ENCODE measurements at regions not wholly inside any gene's neighbourhood (a gene's known extent, or its start where the extent isn't known, plus 50 kb on each side); places are given as distances from the start of the nearest gene placed in this dataset.

GRCh38 chr13:55572408-55572807 is 1568.3 kb upstream of the PRR20A start:
- Histone ChIP-seq H3K36me3 (ENCODE audit: control insufficient read depth, insufficient read depth, low read length) (no peaks in the 10 kb centered on the region), H3K4me3 (replicated peaks in 1 of 4; ENCODE audit: control extremely low read depth in 1 of 4, insufficient read depth in 1 of 4, low read depth in 3 of 4, low read length in 4 of 4) (no peak overlapping the region), H3K79me2 (ENCODE audit: control insufficient read depth, insufficient read depth, low read length) (no peaks in the 10 kb centered on the region), H4K20me1 (ENCODE audit: control insufficient read depth, extremely low read depth, insufficient read depth, low read length) (no peaks in the 10 kb centered on the region), H3K4me2 (ENCODE audit: extremely low read depth, insufficient read depth, low read length) (no peak overlapping the region), H3K9ac (ENCODE audit: insufficient read depth, low read length) (no peak overlapping the region), H3K27ac (ENCODE audit: insufficient read depth, low read length) (no peak overlapping the region), H3K27me3 (ENCODE audit: control insufficient read depth, insufficient read depth, low read length) (no peaks in the 10 kb centered on the region), H3K9me3 (ENCODE audit: control insufficient read depth, insufficient read depth, low read depth, low read length) (no peaks in the 10 kb centered on the region), H2AFZ (ENCODE audit: low read length) (no peak overlapping the region), H3K4me1 (ENCODE audit: control insufficient read depth, extremely low read depth, insufficient read depth, low read length) (no peaks in the 10 kb centered on the region)
- TF ChIP-seq EZH2 (IDR thresholded peaks at IDR 0.05; ENCODE audit: low read length, missing control alignments): no peak
- TF ChIP-seq CTCF (conservative IDR thresholded peaks at IDR 0.05 in 1 of 2, IDR thresholded peaks at IDR 0.05 in 1 of 2; ENCODE audit: low read depth in 1 of 2, low read length in 2 of 2): no peak
- DNase-seq (ENCODE audit: low read depth in 2 of 2): no peak

- no peak for TF ChIP-seq CTCF (conservative IDR thresholded peaks at IDR 0.05 in 1 of 2, IDR thresholded peaks at IDR 0.05 in 1 of 2; ENCODE audit: low read depth in 1 of 2, low read length in 2 of 2)
- no peak for TF ChIP-seq EZH2 (IDR thresholded peaks at IDR 0.05; ENCODE audit: low read length, missing control alignments)
- Histone ChIP-seq H3K27me3 (ENCODE audit: control insufficient read depth, insufficient read depth, low read length) (no peaks in the 10 kb centered on the region), H3K4me1 (ENCODE audit: control insufficient read depth, extremely low read depth, insufficient read depth, low read length) (no peaks in the 10 kb centered on the region), H3K4me2 (ENCODE audit: extremely low read depth, insufficient read depth, low read length) (no peak overlapping the region), H3K9ac (ENCODE audit: insufficient read depth, low read length) (no peak overlapping the region), H3K79me2 (ENCODE audit: control insufficient read depth, insufficient read depth, low read length) (no peaks in the 10 kb centered on the region), H2AFZ (ENCODE audit: low read length) (no peak overlapping the region), H3K4me3 (replicated peaks in 1 of 4; ENCODE audit: control extremely low read depth in 1 of 4, insufficient read depth in 1 of 4, low read depth in 3 of 4, low read length in 4 of 4) (no peak overlapping the region), H3K27ac (ENCODE audit: insufficient read depth, low read length) (no peak overlapping the region), H4K20me1 (ENCODE audit: control insufficient read depth, extremely low read depth, insufficient read depth, low read length) (no peaks in the 10 kb centered on the region), H3K36me3 (ENCODE audit: control insufficient read depth, insufficient read depth, low read length) (no peaks in the 10 kb centered on the region), H3K9me3 (ENCODE audit: control insufficient read depth, insufficient read depth, low read depth, low read length) (no peaks in the 10 kb centered on the region)
- DNase-seq (ENCODE audit: low read depth in 2 of 2): no peak
Measured at GRCh38 chr13:55572862-55573261, 1567.9 kb upstream of the PRR20A start.

- Histone ChIP-seq H3K9ac (ENCODE audit: insufficient read depth, low read length) (no peak overlapping the region), H2AFZ (ENCODE audit: low read length) (no peak overlapping the region), H3K27ac (ENCODE audit: insufficient read depth, low read length) (no peak overlapping the region), H3K4me3 (replicated peaks in 1 of 4; ENCODE audit: control extremely low read depth in 1 of 4, insufficient read depth in 1 of 4, low read depth in 3 of 4, low read length in 4 of 4) (no peak overlapping the region), H3K36me3 (ENCODE audit: control insufficient read depth, insufficient read depth, low read length) (no peaks in the 10 kb centered on the region), H4K20me1 (ENCODE audit: control insufficient read depth, extremely low read depth, insufficient read depth, low read length) (no peaks in the 10 kb centered on the region), H3K79me2 (ENCODE audit: control insufficient read depth, insufficient read depth, low read length) (no peaks in the 10 kb centered on the region), H3K4me1 (ENCODE audit: control insufficient read depth, extremely low read depth, insufficient read depth, low read length) (no peaks in the 10 kb centered on the region), H3K4me2 (ENCODE audit: extremely low read depth, insufficient read depth, low read length) (no peak overlapping the region), H3K9me3 (ENCODE audit: control insufficient read depth, insufficient read depth, low read depth, low read length) (no peaks in the 10 kb centered on the region), H3K27me3 (ENCODE audit: control insufficient read depth, insufficient read depth, low read length) (no peaks in the 10 kb centered on the region)
- DNase-seq (ENCODE audit: low read depth in 2 of 2): no peak
- no peak for TF ChIP-seq EZH2 (IDR thresholded peaks at IDR 0.05; ENCODE audit: low read length, missing control alignments)
Measured at GRCh38 chr13:55573565-55573964, 1567.2 kb upstream of the PRR20A start.
